ENCODE measurements at regions not wholly inside any gene's neighbourhood (a gene's known extent, or its start where the extent isn't known, plus 50 kb on each side); places are given as distances from the start of the nearest gene placed in this dataset.

- no peak for TF ChIP-seq EZH2 (IDR thresholded peaks at IDR 0.05)
- TF ChIP-seq POLR2AphosphoS5 (IDR thresholded peaks at IDR 0.05; ENCODE audit: borderline replicate concordance, low read depth, low read length) = no peak
- no peak for TF ChIP-seq FOXP2 (optimal IDR thresholded peaks at IDR 0.05; ENCODE audit: control extremely low read depth, extremely low read length, insufficient read depth)
Observed at GRCh38 chr2:37583402-37583801, 88.0 kb downstream of the CDC42EP3 start.

All from SK-N-MC (cell line).